ENCODE measurements at regions not wholly inside any gene's neighbourhood (a gene's known extent, or its start where the extent isn't known, plus 50 kb on each side); places are given as distances from the start of the nearest gene placed in this dataset.

DNA sequence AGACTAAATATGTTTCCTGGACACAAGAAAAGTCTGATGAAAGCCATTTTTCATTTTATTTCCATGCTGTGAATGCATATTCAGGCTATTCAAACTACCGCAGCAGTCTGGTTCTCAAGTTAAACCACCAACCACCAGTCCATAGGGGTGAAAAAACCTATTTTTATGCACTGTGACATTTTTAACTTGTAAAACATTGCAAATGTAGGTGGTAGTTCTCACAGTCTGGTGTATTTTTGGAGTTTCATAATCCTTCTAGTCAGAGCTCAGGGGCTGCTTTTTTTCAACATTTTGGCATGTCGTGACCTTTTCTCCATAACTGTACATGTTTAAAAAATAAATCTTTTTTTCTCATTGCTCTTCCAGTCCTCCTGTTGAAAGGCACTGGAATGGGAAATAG, 907.6 kb upstream of the ADGRL2 start:
- no peak for TF ChIP-seq CTCF (IDR thresholded peaks at IDR 0.05)
- TF ChIP-seq POLR2AphosphoS5 (IDR thresholded peaks at IDR 0.05), result no peak
- no peak for TF ChIP-seq POLR2A (IDR thresholded peaks at IDR 0.05; ENCODE audit: low read depth)
- no peak for TF ChIP-seq EP300 (IDR thresholded peaks at IDR 0.05)
